Right lung (tissue), 2 donors: ENCODE measurements at regions not wholly inside any gene's neighbourhood (a gene's known extent, or its start where the extent isn't known, plus 50 kb on each side); places are given as distances from the start of the nearest gene placed in this dataset.

ENCODE experiments used
- DNase-seq, 2 donors: peaks; one replicate each; pipeline ENCODE4 v3.0.0-alpha.2; 2013

GRCh38 chr13:40496035-40496810 lies 170.2 kb downstream of the FOXO1 start:
- DNase-seq: no peak

GRCh38 chr13:40498461-40498860 lies 168.0 kb downstream of the FOXO1 start:
- no peak for DNase-seq

DNA sequence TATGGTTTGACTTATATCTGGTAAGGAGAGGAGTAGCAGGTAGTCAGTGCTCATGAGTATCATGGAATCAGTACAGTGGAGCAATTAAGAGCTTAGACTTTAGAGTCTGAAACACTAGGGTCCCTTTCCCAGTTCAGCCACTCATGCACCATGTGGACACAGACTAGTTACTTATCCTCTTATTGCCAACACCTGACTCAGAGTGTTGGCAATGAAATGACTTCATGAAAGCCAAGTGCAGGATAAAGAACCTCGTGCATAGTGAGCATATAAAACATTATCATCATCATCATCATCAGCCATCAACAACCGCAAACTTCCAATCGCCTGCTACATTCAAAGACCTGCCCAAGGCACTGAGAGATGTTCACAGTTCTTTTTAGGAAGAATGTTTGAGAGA lies 164.2 kb downstream of the FOXO1 start:
- no peak for DNase-seq

DNA sequence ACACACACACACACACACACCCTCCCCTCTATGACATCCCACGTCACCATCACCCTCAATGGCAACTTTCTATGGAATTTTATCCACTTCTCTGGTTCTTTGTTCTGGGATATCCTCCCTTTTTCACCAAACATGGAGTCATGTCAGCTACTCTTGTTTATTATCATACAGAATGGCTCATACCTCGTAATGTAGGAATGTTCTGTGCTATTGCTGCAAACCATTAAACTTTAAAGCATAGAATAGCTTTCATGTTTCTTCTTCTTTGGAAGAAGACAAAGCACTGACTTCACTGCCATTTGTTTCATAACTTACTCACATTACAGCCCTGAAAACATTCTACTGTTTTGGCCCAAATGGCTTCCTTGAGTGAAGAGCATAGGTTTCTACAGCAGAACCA lies 163.4 kb downstream of the FOXO1 start:
- no peak for DNase-seq

GRCh38 chr13:40503966-40504591 lies 162.4 kb downstream of the FOXO1 start:
- no peak for DNase-seq

GRCh38 chr13:40504641-40505040 lies 161.8 kb downstream of the FOXO1 start:
- DNase-seq: no peak

GRCh38 chr13:40505196-40505595 lies 161.2 kb downstream of the FOXO1 start:
- DNase-seq: no peak
